DMS79 treated with DMSO at 0.1 percent for 48 hours (cell line): ENCODE measurements at regions not wholly inside any gene's neighbourhood (a gene's known extent, or its start where the extent isn't known, plus 50 kb on each side); places are given as distances from the start of the nearest gene placed in this dataset.
"Not testable (repeated sequence)": the region's sequence is repeated elsewhere in the genome, so short reads cannot be mapped to it uniquely, and the experiment has no call there.

ENCODE experiments used
- DNase-seq: peaks from one replicate; lab custom pipeline; 2025; lab: John Stamatoyannopoulos, UW

DNA sequence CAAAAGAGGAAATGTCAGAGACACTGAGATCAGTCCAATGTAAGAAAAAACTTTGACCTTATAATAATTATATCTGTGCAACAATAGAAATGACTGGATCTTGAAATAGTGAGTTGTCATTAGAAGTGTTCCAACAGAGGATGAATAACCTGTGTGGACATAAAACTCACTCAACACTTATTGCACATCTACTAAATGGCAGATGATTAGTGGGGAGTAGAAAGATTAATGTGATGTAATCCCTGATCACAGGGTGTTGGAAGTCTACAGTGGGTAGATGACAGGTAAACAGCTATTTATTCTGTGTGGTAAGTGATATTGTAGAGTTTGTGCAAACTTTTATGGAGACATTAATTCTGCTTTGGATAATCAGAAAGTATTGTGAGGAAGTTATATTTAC, 177.3 kb upstream of the HMHB1 start:
- no peak for DNase-seq

DNA sequence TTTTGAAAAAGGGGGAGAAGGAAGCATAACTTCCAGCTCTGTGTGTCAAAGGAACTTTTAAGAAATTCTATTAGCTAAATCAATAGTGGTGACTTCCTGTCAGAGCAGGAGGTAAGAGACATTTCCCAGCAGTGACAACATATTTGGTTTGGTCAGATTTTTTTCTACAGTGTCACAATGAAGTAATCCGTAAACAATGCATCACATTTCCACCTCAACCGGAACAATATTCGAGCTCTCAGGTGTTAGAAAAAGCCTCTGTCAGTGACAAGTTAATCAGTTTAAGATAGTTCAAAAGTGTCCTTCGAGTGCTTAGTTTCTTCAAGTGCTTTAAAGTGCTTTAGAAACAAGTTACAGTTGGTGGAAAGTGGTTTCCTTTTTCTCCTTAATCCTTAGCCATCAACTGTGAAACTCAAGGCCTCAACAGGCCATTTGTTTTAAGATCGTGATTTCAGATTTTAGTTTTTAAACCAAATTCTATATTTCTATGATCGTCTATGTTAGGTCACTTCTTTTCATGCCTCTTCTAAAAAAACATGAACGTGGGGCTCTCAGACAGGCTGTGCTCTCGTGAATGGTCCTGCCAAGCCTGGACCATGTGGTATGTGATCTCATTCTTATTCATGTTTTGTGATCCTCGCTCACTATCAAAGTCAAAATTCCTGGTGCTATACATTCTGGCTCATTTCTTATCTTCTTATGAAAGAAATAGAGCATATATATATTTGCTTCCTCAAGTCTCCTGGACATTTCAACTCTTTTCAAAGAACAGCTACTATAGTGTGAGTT, 181.9 kb upstream of the HMHB1 start:
- DNase-seq, result peak; percentile 11

DNA sequence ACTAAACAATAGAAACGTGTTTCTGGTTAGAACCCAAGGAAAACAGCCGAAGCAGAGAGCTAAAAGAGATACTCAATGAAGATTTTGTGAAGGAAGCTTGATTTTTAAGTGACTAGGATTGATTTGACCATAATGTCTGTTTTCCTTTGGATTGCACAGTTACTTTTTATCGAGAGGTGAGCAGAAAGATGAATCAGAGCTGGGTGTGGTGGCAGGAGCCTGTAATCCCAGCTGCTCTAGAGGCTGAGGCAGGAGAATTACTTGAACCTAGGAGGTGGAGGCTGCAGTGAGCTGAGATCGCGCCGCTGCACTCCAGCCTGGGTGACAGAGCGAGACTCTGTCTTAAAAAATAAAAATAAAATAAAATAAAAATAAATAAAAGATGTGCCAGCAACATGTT, 186.9 kb upstream of the HMHB1 start:
- not testable (repeated sequence) for DNase-seq

DNA sequence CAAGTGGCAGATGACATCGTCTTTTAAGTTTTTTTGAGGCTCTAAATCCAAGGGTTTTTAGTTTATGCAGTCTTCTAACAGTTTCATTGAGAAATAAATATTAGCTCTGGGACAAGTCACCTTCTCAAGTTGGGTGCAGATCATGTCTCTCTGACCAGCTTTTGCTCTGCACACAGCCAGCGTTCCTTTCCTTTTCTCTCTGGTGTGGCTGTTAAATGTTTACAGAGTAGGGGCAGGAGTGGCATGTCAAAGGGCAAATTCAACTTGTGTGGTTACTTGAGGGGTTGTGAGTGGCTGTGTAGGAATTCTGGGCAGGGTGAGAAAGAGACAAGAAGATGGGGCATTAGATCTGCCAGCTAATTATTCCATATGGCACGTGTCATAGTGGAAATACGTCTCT, 187.5 kb upstream of the HMHB1 start:
- DNase-seq, result no peak

DNA sequence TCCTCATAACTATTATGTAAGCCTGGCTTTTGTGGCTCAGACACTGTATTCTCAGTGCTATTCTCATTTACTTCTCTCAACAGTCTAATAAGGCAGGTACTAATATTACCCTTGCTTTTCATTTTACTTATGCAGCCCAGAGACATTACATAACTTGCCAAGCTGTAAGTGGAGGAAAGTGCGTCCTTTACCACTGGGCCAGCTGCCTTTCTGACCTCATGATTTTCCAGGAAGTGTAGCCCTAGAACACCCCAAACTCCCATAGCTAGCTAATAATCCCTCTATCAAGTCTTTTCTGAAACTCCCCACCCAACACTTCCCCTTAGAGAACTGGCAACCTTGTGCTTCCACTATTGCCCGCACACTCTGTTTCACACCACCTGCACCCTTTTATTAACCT, 192.9 kb upstream of the HMHB1 start:
- no peak for DNase-seq

DNA sequence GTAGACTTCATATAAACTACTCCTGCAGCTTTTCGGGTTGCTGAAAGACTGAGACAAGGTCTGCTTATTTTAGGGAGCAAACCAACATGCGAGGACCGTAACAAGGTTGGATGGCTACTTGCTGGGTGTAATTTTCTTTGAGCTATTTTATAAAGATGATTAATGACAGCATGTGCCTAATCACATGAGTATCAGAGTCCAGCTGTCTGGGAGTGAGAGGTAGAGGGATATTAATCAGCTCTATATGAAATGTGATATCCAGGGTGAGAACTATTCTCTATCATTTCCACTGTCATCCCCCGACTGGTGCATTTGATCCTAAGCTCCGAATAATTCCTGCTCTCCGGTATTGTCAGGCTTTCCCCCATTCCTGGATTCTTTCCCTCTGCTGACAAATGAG, 193.8 kb upstream of the HMHB1 start:
- DNase-seq, result no peak

DNA sequence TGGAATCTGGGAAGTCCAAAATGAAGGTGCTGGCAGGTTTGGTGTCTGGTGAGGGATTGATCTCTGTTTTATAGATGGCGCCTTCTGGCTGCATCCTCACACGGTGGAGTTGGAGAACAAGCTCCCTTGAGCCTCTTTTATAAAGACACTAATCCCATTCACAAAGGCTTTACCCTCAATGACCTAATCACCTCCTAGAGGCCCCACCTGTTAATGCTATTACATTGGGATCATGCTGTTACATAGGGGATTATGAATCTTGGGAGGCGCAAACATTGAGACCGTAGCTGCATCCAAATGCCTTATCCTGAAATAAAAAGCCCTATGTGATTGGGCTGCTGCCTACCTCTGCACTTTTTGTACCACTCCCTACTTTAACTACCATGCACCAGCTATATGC, 197.1 kb upstream of the HMHB1 start:
- no peak for DNase-seq

DNA sequence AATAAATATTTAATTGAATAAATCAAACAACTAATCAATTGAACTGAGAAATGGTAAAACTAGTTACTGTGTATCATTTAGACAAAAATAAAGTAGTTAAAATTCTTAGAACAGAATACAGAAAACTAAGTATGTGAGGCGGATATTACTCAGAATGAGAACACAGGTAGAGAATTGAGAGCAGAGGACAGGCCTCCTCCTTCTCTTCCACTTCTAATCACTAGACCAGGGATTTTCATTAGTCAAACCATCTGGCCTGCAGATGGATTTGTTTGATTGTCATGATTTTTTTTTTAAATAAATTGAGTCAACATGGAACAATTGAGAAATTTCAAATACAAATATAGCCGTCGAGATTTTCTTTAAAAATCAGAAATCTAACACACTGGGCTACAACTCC, 198.6 kb upstream of the HMHB1 start:
- no peak for DNase-seq

DNA sequence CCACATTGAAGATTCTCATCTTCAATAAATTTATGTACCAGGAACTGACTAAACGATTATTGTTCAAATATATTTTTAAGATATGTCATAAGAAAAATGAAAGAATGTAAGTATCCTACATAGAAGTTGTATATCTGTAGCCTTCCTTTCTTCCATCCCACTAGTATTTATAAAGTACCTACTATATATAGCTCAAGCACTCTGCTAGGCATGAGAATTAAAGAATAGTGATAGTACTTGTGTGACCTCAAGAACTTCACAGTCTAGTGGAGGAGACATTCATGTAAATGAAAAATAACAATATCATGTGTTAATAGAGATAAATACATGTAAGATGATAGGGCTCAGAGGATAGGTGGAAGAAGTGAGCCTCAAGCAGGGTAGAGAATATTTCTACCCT, 201.0 kb upstream of the HMHB1 start:
- no peak for DNase-seq

DNA sequence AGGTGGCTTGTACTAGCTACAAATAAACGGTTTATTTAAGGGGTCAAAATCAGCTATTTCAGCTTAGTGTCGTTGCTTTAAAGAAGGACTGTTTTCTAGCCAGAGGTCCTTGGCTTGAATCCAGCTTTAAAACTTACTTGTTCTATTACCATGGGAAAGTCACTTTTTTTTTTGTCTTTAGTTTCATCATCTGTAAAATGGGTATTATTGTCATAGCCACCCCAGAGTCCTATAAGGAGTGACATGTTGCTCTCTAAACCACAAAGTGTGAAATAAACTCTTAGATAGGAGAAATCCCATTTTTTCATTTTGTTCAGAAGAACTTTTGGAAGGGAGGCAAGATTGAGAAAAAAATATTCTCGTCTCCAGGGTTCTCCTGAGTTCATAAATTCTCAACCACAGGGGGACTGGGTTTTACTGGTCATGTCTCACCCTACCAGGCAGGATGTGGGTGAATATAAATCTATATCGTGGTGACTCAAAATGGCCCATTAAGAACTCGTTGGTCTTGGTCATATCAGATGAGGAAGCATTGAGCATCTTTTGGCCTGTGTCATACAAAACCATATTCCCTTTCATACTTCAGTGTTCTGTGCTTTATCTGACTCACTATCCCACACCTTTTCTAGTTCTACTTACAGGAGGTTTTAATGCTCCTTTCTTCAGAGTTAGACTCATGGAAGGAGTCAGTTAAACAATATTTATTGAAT, 202.7 kb upstream of the NR3C1 start:
- DNase-seq, result no peak

DNA sequence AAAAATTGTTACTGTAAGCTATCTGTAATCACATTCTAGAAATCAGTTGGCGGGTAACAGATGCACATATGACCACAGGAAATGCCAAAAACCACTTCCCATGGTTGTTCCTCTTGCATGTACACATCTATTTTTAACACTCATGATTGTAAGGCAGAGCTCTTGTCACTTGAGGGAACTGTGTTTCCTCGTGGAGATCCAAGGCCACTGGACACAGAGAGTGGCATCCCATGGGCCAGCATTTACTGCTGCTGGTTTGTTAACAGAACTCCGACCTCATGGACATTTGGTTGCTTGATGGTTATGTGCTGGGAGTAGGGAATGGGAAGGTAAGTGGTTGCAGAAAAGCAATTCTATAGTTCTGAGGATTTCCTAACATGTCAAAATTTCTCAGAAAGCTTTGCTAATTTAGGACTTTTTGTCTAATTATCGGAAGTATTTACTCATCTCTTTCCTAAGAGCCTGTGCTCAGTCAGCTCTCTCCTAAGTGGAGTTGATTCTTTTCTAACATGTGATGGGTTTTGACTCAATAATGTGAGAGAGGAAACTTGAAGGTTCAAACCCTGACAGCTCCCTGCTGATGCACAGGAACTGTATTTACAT, 202.0 kb upstream of the NR3C1 start:
- DNase-seq, result no peak

DNA sequence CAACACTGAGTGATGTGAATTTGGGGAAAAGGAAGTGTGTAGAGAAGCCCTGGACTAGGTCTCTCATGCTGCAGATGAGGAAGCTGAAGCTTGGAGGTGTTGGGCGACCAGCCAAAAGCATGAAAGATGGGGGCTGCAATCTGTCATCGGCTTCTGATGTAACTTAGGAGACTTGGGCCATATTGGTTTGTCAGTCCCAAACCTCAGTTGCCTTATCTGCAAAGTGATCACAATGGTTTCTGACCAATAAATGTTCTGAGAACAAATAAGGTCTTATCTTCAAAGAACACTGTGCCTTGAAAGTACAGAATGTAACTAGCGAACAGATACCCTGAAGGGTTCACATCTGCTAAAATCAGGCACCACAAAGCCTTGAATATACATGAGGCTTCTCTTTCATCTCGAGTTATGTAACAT, 198.4 kb upstream of the NR3C1 start:
- no peak for DNase-seq

DNA sequence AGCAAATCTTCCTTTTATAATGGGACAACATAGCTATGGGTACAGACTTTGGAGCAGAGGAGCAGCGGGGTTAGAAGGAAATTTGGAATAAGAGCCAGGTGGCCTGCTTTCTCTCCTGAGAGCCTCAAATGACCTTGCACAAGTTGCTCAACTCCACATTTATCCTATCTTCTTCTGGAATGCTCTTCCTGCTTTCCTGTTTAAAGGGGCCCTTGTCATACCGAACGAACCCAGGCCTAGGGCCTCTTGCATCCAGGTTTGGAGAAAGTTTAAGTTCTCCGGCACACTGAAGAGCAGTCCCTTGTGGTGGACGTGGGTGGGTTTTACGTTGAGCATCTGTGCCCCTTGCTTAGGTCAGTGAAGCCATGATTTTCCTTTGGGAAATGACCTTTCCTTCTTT, 197.9 kb upstream of the NR3C1 start:
- DNase-seq, result no peak

DNA sequence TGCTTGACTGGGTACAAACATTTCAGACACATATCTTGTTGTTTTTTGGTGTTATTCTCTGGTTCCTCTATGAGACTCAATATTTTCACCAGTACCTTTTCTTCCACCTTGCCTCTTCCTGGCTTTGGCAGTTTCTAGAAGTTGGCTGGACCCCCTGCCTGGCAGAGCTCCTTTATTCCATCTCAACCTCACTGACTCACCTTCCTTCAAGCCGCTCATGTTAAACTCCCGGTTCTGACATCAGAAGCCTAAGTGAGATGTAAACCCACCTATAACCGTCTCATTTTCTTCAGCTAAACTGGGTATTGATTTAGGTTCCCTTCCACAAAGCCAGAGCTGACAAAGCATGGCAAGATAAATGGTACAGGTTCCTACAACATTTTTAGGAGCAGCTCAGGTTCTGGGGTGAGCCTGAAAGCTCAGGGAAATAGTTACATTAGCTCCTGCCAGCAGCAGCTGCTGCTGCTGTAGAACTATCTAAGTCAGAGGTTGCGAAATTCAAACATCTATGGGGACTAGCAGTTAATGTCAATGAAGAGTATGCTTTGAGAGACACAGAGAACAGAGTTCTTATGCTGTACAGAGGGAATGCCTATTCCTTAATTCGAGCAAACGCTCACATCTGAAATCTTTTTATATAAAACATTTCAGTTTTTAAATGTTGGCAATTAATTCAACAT, 197.1 kb upstream of the NR3C1 start:
- no peak for DNase-seq

DNA sequence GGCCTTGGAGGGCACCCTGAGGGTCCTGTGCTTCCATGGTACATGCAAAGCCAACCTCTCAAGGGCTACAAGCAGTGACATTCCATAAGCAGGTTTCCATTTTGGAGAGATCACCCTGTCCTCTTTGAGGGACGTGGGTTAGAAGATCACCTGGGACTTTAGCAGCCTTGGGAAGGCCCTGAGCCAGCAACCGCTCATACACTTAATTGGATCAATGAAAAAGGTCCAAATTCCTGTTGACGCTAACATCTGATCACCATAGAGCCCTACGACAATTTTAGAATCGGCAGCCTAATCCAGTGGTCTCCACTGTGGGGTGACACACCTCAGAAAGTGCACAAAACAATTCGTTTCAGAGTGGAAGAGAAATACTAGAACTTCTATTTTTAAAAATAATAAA, 196.0 kb upstream of the NR3C1 start:
- DNase-seq, result no peak

DNA sequence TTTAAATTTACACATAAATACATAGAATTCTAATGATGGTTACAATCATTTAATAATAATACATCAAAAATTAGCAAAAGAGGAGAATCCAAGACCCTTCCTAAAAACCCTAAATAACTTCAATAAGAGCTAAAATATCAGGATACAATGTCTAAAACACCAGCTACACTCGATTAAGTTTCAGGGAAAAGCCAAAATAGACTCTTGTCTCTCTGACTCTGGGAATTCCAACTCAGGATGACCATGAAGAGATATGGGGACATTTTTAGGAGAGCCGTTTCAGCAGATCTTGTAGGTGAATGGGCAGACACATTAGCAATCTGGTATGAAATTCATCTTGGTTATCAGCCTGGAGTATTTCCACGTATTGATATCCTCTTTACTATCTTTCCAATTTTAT, 193.3 kb upstream of the NR3C1 start:
- DNase-seq, result no peak

DNA sequence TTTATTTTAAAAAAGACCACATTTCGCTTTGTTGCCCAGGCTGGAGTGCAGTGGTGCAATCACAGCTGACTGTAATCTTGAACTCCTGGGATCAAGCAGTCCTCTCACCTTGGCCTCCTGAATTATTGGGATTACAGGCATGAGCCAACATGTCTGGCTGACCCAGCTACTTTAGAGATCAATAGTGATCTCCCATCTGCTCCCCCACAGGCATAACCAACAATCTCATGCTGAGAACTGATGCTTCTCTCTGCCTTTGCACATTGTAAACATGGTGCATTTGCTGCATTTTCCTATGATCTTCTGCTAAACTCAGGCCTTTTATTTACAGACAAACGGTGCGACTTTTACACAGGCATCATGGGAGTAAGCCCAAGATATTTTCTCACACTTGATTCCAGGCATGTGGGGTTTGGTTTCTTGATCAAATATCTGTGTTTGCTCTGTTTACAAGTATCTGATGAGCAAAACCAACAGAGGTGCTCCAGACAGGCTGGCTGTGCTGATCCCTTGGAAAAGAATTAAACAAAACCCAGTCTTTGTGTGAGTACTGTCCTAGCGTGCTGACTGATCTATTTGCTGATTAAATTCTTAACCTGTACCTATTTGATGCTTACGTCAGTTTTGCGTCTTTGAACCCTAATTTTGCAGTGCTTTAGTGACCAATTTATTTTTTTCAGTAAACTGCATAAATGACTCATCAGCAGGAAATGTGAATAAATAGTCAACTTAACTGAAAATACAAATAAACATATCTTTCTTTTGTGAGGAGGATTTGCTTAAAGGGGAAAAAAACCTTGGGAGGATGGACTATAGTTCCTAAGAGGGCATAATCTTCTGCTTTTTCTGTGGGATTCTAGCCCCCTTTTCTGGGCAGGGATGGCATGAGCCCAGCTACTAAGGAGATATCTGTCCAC, 191.7 kb upstream of the NR3C1 start:
- DNase-seq, result no peak

DNA sequence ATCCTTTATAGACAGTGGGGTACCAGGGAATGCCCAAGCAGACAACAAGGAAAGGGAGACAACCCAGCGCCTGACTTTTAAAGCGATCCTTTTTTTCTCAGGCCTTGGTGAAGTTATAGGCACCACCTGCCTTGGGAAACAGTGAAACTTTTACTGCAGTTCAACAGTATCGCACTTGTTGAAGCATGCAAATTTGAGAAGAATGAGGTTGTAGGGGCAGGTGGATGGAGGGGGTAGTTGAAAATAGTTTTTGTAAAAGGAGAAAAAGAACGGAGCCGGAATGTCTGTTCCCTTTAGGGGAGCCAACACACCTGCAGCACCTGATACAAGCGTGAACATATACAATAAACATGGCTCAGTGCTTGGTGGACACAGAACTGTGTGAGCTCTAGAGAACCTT, 190.2 kb upstream of the NR3C1 start:
- no peak for DNase-seq

DNA sequence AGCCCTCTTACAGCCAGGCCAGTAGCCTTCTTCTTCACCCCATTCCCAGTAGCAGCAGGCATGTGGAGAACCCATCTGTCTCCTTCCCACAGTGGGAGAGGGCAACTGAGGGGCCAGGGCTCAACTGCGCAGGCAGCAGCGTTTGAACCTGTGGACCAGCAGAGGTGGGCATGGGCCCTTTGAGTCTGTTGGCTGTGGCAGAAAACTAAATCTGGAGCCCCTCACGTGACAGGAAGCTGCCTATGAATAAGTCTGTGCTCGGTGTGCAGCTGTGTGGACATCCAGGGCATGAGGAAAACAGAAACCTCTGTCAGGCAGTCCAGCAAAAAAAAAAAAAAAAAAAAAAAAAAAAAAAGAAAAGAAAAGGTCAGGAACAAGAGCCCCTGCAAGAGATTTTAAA, 189.2 kb upstream of the NR3C1 start:
- no peak for DNase-seq

DNA sequence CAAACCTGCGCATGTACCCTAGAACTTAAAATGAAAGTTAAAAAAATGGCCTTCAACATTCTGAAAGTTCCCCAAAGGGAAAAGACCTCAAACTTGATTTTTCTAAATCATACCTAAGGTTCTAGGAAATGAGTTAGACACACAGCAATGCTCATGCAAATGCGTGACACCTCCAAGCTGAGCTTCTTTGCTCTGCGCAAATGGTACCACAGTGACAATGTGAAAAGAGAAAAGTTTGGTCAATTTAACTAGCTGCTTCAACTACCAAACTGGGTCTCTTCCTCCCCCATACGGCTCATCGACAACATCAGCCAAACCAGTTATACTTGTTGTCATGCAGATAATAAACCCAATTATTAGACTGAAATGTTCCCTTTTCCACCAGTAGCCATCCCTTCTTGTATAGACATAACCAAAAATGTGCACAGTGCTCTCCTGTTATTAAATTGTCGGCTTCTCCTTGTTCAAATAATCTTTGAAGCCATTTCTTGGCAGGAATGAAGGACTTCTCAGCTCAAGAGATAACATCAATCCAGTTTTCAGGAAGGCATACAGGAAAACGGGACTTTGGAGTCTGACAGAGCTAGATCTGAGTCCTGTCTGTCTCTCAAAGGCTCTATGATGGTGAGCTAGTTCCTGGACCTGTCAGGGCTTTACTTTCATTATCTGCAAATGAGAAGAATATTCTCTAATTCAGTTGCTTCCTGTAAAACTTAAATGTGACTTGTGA, 185.6 kb upstream of the NR3C1 start:
- no peak for DNase-seq

DNA sequence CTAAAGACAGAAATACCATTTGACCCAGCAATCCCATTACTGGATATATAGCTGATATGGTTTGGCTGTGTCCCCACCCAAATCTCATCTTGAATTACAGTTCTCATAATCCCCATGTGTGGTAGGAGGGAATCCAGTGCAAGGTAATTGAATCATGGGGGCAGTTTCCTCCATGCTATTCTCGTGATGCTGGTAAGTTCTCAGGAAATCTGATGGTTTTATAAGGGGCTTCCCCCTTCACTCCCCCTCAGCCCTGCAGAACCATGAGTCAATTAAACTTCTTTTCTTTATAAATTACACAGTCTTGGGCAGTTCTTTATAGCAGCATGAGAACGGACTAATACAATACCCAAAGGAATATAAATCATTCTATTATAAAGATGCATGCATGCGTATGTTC, 184.6 kb upstream of the NR3C1 start:
- DNase-seq, result not testable (repeated sequence)
